ENCODE measurements at regions not wholly inside any gene's neighbourhood (a gene's known extent, or its start where the extent isn't known, plus 50 kb on each side); places are given as distances from the start of the nearest gene placed in this dataset.

GRCh38 chr6:154591234-154591633 lies 80.7 kb upstream of the CNKSR3 start:
- no peak overlapping the region for H3K23ac ChIP-seq (ENCODE audit: insufficient read length, low read depth, low read length)
- no peak overlapping the region for H3K18ac ChIP-seq (ENCODE audit: insufficient read length, low read depth, low read length)
- no peak overlapping the region for H3K9ac ChIP-seq (ENCODE audit: extremely low read depth, insufficient read length, low read length)
- H4K91ac ChIP-seq (ENCODE audit: insufficient read length, low read depth, low read length): no peak overlapping the region
- H3K4me2 ChIP-seq (ENCODE audit: insufficient read depth, insufficient read length, low read length): no peak overlapping the region
- no peaks in the 10 kb centered on the region for H3K27me3 ChIP-seq (ENCODE audit: insufficient read depth, low read length)
- no peak overlapping the region for H3T11ph ChIP-seq (ENCODE audit: low read length)
- Mint-ChIP-seq H3K4me1 (peaks cover 14 to 25% of the 10 kb centered on the region in 2 experiments), H3K27me3 (ENCODE audit: low read depth) (no peaks in the 10 kb centered on the region), H3K9me3 (no peaks in the 10 kb centered on the region), H3K4me3 (no peak overlapping the region), H3K27ac (no peak overlapping the region), H3K36me3 (ENCODE audit: insufficient read depth in 1 of 3, low read depth in 3 of 3) (no peaks in the 10 kb centered on the region)
- H4K20me1 ChIP-seq (ENCODE audit: control insufficient read depth, insufficient read depth, insufficient read length): no peaks in the 10 kb centered on the region
- no peak overlapping the region for H2BK15ac ChIP-seq (ENCODE audit: low read depth, low read length)
- no peak overlapping the region for H4K8ac ChIP-seq (replicated peaks; ENCODE audit: insufficient read length, low read depth, low read length)
- H2AFZ ChIP-seq (ENCODE audit: low read length): no peak overlapping the region
- H3K27ac ChIP-seq (ENCODE audit: insufficient read length, low read depth, low read length): no peak overlapping the region
- no peak overlapping the region for H3K14ac ChIP-seq (ENCODE audit: insufficient read depth, low read length)
- no peak for DNase-seq
- H3K79me1 ChIP-seq (ENCODE audit: insufficient read depth, low read depth, low read length, poor library complexity, severe bottlenecking): no peaks in the 10 kb centered on the region
- no peaks in the 10 kb centered on the region for H3K9me3 ChIP-seq (ENCODE audit: control insufficient read depth, low read depth, low read length)
- no CpG with 5 or more reads among the region's 1 CpG for WGBS (ENCODE audit: extremely low coverage, insufficient read length, low lambda C conversion rate)
- H2AK5ac ChIP-seq (ENCODE audit: insufficient read length, low read length): no peak overlapping the region
- no peaks in the 10 kb centered on the region for H3K79me2 ChIP-seq (ENCODE audit: insufficient read depth, low read length)
- H3K4ac ChIP-seq (ENCODE audit: low read depth, low read length): no peak overlapping the region
- TF ChIP-seq, protein P1, sequence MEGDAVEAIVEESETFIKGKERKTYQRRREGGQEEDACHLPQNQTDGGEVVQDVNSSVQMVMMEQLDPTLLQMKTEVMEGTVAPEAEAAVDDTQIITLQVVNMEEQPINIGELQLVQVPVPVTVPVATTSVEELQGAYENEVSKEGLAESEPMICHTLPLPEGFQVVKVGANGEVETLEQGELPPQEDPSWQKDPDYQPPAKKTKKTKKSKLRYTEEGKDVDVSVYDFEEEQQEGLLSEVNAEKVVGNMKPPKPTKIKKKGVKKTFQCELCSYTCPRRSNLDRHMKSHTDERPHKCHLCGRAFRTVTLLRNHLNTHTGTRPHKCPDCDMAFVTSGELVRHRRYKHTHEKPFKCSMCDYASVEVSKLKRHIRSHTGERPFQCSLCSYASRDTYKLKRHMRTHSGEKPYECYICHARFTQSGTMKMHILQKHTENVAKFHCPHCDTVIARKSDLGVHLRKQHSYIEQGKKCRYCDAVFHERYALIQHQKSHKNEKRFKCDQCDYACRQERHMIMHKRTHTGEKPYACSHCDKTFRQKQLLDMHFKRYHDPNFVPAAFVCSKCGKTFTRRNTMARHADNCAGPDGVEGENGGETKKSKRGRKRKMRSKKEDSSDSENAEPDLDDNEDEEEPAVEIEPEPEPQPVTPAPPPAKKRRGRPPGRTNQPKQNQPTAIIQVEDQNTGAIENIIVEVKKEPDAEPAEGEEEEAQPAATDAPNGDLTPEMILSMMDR (conservative IDR thresholded peaks at IDR 0.05): no peak
- H2BK5ac ChIP-seq (ENCODE audit: insufficient read length, low read length): no peak overlapping the region
- H3K56ac ChIP-seq (ENCODE audit: insufficient read length, low read depth, low read length): no peak overlapping the region
- H4K5ac ChIP-seq (ENCODE audit: insufficient read length, low read depth, low read length): no peak overlapping the region
- no peak overlapping the region for H2BK20ac ChIP-seq (ENCODE audit: low read depth, low read length, poor library complexity, severe bottlenecking)
- no peak overlapping the region for H2BK12ac ChIP-seq (ENCODE audit: insufficient read length, low read depth, low read length)
- no peaks in the 10 kb centered on the region for H3K4me1 ChIP-seq (ENCODE audit: insufficient read depth, low read length)
- H3K23me2 ChIP-seq (ENCODE audit: insufficient read length, low read depth, low read length, poor library complexity, severe bottlenecking): no peaks in the 10 kb centered on the region
- no peak overlapping the region for H2BK120ac ChIP-seq (ENCODE audit: low read depth, low read length, poor library complexity, severe bottlenecking)

All from H9 (cell line).